Hepatic stellate cell (primary cell): ENCODE measurements at regions not wholly inside any gene's neighbourhood (a gene's known extent, or its start where the extent isn't known, plus 50 kb on each side); places are given as distances from the start of the nearest gene placed in this dataset.

Experiments
- DNase-seq: peaks from one replicate; pipeline ENCODE4 v3.0.0; 2011; ENCODE audit warnings: low spot score

GRCh38 chr9:115986508-115986907, 167.1 kb upstream of the PAPPA start:
- no peak for DNase-seq

DNA sequence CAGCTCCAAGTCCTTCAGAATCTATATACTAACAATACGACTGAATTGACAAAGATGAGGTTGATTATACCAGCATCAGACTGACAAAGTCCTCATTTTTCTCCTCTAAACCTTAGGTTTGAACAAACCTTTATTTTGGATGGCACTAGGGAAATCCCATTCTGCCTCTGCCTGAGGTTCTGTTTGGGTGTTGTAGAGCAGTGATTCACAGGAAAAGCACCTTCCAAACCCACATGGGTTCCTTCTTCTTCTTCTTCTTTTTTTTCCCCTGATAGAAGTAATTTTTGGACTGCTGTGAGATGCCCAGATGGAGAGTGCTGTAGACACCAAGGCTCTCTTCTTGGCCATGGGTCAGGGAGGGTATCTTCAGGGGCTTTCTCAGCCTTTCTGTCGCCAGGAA, 164.9 kb upstream of the PAPPA start:
- DNase-seq: no peak

GRCh38 chr9:115989831-115990230, 163.8 kb upstream of the PAPPA start:
- DNase-seq: no peak

DNA sequence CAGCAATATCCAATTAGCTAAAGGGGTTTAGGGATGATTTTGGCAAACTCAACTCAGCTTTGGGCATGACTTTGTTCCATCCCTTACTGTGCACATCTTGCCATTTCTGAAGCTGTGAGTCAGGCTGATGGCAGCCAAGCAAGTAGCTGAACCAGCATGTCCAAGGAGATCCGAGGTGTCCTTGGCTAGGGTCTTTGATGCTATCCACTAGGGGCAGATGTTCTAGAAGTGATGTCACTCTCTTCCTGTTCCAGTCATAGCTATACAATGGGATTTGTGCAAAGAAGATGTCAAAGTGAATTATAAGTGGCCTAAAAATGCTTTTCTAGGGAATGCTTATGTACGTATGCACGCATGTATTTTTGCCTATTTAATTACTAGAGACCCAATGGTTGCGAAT, 160.8 kb upstream of the PAPPA start:
- no peak for DNase-seq

DNA sequence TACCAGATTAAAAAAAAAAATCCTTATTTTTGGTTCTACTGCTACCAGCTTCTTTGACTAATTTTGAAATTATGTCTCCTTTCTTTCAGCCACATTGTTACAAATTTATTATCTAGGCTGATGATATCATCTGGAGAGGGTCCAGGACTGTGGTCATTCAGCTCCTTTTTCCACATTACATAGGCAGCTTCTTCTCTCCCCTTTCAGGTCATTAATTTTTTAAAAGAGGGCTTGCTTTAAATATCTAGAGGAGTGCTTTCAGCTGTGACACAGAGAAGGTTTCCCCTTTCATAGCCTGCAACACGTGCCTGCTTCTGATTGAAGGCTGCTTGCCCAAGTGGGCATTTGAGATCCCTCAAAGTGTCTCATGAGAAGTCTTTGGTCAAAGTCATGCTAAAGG, 155.7 kb upstream of the PAPPA start:
- no peak for DNase-seq

- no peak for DNase-seq
Observed at GRCh38 chr9:115998666-115999065, 154.9 kb upstream of the PAPPA start.

DNA sequence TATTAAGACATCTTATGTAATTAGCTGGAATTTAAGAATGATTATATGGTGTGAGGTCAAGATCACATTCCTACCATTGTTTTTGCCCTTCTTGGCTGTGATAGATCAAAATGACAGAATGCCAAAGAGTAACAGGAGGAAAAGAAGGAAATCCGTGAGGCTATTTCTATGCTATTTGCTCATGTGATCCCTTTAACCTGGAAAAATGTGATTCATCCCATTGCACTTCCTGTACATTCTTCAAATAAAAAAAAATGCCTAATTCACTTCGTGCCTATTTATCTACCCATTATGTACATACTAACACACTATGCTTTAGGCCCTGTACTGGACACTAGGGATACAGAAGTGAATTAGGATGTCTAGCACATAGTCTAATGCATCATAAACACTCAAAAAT, 154.1 kb upstream of the PAPPA start:
- no peak for DNase-seq

- no peak for DNase-seq
Observed at GRCh38 chr9:116000748-116001329, 152.8 kb upstream of the PAPPA start.

GRCh38 chr9:116002181-116002580, 151.4 kb upstream of the PAPPA start:
- DNase-seq: no peak

DNA sequence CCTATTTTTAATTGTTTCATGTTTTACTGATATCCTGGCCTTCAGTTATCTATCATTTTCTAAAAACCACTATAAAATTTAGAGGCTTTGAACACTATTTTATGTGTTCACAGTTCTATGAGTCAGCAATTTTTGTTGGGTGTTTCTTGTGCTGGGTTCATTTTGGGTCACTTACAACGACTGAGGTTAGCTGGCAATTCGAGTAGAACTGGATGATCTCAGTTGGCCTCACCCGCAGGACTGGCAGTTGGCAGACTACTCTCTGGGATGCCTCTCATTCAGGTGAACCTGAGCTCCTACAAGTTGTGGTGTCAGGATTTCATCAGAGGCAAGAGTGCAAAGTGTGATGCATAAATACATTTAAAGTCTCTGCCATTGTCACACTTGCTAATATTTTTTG, 151.0 kb upstream of the PAPPA start:
- no peak for DNase-seq

DNA sequence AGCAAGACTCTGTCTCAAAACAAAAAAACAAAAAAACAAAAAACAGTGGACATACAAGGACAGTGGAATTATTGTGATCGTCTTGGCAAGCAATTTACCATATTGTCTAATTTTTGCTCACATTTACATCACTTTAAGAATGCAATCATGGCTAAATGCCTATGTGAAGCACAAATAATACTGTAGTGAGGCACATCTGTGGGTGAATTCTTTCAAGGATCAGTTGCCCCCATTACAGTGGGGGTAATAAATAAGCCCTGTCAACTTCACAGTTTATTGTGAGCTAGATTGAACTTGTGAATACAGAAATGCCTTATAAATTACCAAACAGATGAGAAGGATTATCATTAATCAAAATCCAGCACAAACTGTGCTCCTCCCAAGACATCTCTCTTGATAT, 150.2 kb upstream of the PAPPA start:
- no peak for DNase-seq

DNA sequence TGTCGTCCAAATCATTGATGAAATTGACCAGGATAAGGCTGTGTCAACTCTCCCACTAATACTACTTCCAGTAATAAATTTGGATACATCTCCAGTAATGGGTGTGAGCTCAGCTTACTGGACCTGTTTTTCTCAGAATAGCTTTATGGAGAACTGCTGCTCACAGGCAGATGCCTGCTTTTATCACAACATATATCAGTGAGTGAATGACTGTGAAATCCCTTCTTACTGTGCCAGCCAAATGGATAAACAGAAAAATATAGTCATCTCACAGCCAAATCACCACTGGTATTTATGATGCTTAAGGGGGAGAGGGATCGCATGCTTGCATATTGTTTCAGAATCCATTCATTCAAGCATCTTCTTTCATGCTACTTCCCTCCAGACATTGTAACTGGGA, 148.4 kb upstream of the PAPPA start:
- no peak for DNase-seq

- no peak for DNase-seq
Observed at GRCh38 chr9:116007824-116008223, 145.8 kb upstream of the PAPPA start.

- DNase-seq: no peak
Observed at GRCh38 chr9:116008278-116008677, 145.3 kb upstream of the PAPPA start.

GRCh38 chr9:116009420-116009819, 144.2 kb upstream of the PAPPA start:
- no peak for DNase-seq

- no peak for DNase-seq
Observed at GRCh38 chr9:116015855-116016254, 137.7 kb upstream of the PAPPA start.

- DNase-seq: no peak
Observed at GRCh38 chr9:116020146-116020545, 133.4 kb upstream of the PAPPA start.

DNA sequence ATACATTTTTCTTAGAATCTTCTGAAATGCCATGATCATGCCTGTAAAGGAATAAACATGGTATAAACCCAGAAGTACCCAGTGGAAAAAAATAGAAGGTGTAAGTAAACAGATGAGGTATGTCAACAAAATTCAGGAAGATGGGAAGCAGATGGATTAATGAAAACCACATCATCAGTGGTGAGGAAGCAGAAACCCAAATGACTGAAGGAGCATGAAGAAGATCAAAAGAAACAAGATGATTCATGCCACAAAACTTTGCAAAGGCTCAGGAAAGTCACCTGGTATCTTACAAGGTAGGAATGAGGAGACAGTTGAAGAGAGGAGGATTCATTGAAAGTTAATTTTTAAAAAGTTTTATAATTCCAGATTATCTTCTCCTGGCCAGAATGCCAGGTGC, 132.8 kb upstream of the PAPPA start:
- no peak for DNase-seq

GRCh38 chr9:116027096-116027495, 126.5 kb upstream of the PAPPA start:
- DNase-seq: no peak

DNA sequence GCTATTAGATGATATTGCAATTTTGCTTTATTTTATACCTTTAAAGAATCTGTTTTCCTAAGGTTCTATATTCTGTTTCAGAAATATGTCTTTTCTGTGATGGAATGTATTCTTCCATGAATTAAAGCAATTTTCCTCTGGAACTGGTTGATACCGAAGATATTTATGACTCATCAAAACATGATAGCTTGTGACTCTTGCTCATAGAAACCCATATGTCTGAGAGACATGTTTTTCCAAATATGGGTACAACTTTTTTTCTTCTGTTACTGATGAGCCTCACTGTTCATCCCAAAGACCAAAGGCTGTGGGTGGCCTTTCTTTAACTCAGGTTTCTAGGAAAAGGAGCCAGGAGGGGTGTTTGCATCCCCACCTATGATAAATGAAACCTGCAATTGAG, 126.1 kb upstream of the PAPPA start:
- DNase-seq: peak; percentile 29

DNA sequence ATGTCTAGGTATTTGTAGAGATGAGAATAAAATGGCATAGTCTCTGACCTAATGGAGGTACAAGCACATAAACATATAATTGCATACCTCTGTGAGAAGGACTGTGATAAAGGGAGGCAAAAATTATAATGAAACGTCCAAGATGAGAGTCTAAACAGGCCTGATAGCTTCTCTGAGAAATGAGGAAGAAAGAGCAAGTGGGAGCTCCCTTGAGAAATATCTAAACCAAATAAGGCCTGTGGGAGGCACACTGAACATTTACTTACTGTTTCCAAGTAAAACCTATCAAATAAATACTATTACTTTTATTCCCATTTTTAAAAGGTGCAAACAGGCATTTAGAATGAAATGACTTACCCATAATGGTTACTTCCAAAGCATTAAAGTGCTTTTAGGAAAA, 125.6 kb upstream of the PAPPA start:
- DNase-seq: no peak

GRCh38 chr9:116030517-116030916, 123.1 kb upstream of the PAPPA start:
- no peak for DNase-seq

DNA sequence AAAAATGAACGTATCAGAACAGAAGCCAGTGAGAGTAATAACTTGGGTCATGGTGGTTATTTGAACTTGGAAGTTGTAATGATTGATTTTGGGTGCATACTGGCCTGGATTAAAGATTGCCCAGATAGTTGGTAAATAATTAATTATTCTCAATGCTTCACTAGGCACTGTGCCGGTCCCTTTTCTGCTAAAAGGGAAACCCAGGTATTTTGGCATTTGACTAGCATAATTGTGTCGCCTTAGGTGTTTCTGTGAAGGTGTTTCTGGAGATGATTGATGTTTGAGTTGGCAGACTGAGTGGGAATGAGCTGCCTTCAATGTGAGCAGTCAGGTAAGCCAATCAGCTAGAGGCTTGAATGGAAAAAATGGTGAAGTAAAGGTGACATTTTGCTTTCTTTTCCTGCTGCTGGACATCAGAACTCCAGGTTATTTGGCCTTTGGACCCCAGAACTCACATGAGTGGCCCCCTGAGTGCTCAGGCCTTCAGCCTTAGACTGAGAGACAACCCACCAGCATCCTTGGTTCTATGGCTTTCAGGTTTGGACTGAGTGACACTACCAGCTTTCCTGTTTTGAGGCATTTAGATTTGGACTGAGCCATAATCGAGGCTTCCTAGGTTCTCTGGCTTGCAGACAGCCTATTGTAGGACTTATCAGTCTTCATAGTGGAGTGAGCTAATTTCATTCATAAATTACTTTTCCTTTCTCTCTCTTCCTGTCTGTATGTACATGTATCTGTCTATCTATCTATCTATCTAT, 120.7 kb upstream of the PAPPA start:
- no peak for DNase-seq

DNA sequence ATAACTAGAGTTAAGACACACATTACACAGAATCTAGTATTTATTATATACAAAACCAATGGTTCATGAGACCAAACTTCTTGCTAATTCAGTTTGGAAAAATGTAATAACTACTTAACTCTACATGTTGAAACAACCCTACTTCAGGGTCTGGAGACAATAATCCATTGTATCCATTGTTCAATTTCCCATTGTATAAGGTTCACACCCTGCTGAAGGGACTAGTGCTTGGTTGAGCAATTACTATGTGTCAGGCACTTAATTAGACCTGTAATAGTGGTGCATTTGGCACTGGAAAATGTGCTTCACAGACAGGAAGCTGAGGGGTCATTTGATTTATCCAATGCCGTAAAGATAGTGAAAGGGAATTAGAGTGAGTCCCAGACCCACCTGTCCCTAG, 114.3 kb upstream of the PAPPA start:
- no peak for DNase-seq
